Thyroid gland (tissue), 4 donors: ENCODE measurements at regions not wholly inside any gene's neighbourhood (a gene's known extent, or its start where the extent isn't known, plus 50 kb on each side); places are given as distances from the start of the nearest gene placed in this dataset.

Experiments used
- CTCF ChIP-seq, 6 experiments: fragments of 200-600 bp in 3 of 6; fragments of 450-650 bp in 3 of 6; sonication (generic) in 3 of 6; IDR thresholded peaks; one replicate each; pipeline ENCODE4 v1.5.1; 2016 to 2019; ENCODE audit warnings: antibody characterized with exemption in 6 of 6, mild to moderate bottlenecking in 2 of 6, inconsistent platforms in 1 of 6, moderate library complexity in 1 of 6
- POLR2A ChIP-seq, 2 donors: fragments of 450-650 bp; IDR thresholded peaks; one replicate each; pipeline ENCODE4 v1.6.1; 2017; ENCODE audit warnings: antibody characterized with exemption in 2 of 2, mild to moderate bottlenecking in 2 of 2, moderate library complexity in 1 of 2

DNA sequence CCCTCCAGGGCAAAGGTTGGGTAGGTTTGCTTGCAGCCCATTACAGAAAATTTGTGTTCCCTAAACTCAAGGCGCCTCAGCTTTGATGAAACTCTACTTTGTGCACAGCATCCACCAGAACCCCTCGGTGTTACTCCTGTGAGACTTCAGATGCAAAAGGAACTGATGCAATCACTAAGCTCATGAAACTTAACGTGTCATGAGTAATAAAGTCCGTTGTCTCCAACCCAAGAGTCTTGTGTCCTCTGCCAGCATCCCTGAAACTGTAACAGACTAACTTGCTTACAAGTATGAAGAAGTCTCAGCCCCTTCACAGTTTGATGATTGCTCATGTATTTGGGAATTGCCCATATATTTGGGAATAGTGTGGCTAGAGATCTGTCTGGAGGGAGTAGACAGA is 74.8 kb upstream of the MARCHF10 start:
- TF ChIP-seq POLR2A (IDR thresholded peaks at IDR 0.05) (no peak), CTCF (IDR thresholded peaks at IDR 0.05) (no peak)
